ENCODE measurements at regions not wholly inside any gene's neighbourhood (a gene's known extent, or its start where the extent isn't known, plus 50 kb on each side); places are given as distances from the start of the nearest gene placed in this dataset.

DNA sequence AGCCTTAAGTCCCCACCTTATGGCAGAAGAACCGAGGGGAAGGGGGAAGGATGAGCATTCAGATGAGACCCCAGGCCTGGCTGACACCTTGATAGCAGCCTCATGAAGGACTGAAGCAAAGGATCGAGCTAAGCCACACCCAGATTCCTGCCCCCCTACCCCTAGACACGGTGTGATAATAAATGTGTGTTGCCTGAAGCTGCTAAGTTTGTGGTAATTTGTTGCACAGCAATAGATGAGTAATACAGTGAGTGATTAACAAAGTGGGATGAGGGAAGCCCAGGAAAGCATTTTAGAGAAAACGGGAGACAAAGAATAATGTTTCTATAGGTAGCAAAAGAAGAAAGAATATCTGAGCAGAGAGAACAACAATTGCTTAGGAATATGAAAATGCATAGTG, 404.2 kb downstream of the MID1IP1 start:
- dilution Hi-C loops (cut with HindIII; ENCODE audit: low sequenced_read_pairs, unreplicated experiment) = no loop called here

More for the DNA sequence above, 404.2 kb downstream of the MID1IP1 start:
- intact Hi-C loops (cut with micrococcal nuclease) (no loop called here), in situ Hi-C loops (cut with MboI; ENCODE audit: low sequenced_read_pairs) (loop anchor here (10.0 kb wide), 1 partner anchor 61 kb away; no protein-coding TSS in a partner anchor)
- H2BK5ac ChIP-seq (ENCODE audit: low read depth, low read length, poor library complexity, severe bottlenecking) = no peak overlapping the region
- H4K5ac ChIP-seq (ENCODE audit: low read depth, low read length) = no peak overlapping the region
- H2BK15ac ChIP-seq (ENCODE audit: low read depth, low read length) = no peak overlapping the region
- H3K4me1 ChIP-seq (ENCODE audit: control insufficient read depth, insufficient read depth, low read length) = no peaks in the 10 kb centered on the region
- H3K4me3 ChIP-seq (ENCODE audit: insufficient read depth, low read depth, low read length) = no peak overlapping the region
- no peak for TF ChIP-seq FOS (IDR thresholded peaks at IDR 0.05; ENCODE audit: low read depth, low read length)
- TF ChIP-seq, protein P1, sequence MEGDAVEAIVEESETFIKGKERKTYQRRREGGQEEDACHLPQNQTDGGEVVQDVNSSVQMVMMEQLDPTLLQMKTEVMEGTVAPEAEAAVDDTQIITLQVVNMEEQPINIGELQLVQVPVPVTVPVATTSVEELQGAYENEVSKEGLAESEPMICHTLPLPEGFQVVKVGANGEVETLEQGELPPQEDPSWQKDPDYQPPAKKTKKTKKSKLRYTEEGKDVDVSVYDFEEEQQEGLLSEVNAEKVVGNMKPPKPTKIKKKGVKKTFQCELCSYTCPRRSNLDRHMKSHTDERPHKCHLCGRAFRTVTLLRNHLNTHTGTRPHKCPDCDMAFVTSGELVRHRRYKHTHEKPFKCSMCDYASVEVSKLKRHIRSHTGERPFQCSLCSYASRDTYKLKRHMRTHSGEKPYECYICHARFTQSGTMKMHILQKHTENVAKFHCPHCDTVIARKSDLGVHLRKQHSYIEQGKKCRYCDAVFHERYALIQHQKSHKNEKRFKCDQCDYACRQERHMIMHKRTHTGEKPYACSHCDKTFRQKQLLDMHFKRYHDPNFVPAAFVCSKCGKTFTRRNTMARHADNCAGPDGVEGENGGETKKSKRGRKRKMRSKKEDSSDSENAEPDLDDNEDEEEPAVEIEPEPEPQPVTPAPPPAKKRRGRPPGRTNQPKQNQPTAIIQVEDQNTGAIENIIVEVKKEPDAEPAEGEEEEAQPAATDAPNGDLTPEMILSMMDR (conservative IDR thresholded peaks at IDR 0.05; ENCODE audit: low read depth, low read length) = no peak
- no peak for TF ChIP-seq CEBPB (IDR thresholded peaks at IDR 0.05; ENCODE audit: low read depth, low read length)
- TF ChIP-seq CHD1 (IDR thresholded peaks at IDR 0.05; ENCODE audit: low read depth, low read length) = no peak
- TF ChIP-seq RAD21 (IDR thresholded peaks at IDR 0.05; ENCODE audit: low read length) = no peak
- ATAC-seq (ENCODE audit: low read depth) (no peak), DNase-seq (no peak)
- CTCF ChIA-PET = no interaction called here
- H3K4ac ChIP-seq (ENCODE audit: low read depth, low read length) = no peak overlapping the region
- no peak overlapping the region for H2BK120ac ChIP-seq (ENCODE audit: low read depth, low read length)
- no peaks in the 10 kb centered on the region for H3K9me3 ChIP-seq (ENCODE audit: control insufficient read depth, insufficient read depth, low read length)
- no CpG with 5 or more reads among the region's 4 CpGs for WGBS, 2 experiments (ENCODE audit: extremely low coverage in 2 of 2, insufficient read length in 1 of 2)
- no peak overlapping the region for H2BK20ac ChIP-seq (ENCODE audit: low read depth, low read length)
- no peak overlapping the region for H3K14ac ChIP-seq (replicated peaks; ENCODE audit: low read depth, low read length)
- no peaks in the 10 kb centered on the region for H3K36me3 ChIP-seq (ENCODE audit: control insufficient read depth, insufficient read depth, low read length)
- no peak overlapping the region for H3K23ac ChIP-seq (ENCODE audit: low read depth, low read length)
- no peaks in the 10 kb centered on the region for H3K9me1 ChIP-seq (ENCODE audit: insufficient read depth, low read length)
- no peaks in the 10 kb centered on the region for H4K20me1 ChIP-seq (ENCODE audit: insufficient read depth, low read length)
- no peak overlapping the region for H2AFZ ChIP-seq (replicated peaks; ENCODE audit: low read length, poor library complexity)
- no peak overlapping the region for H3K18ac ChIP-seq (ENCODE audit: low read depth, low read length)
- no peak overlapping the region for H2AK9ac ChIP-seq (replicated peaks; ENCODE audit: low read depth, low read length, poor library complexity)
- no peak overlapping the region for H4K91ac ChIP-seq (ENCODE audit: insufficient read depth, low read depth, low read length)
- H3K56ac ChIP-seq (ENCODE audit: extremely low read depth, insufficient read depth, low read length) = no peak overlapping the region
- no peak overlapping the region for H3K27ac ChIP-seq (ENCODE audit: insufficient read depth, low read length)
- H3K9ac ChIP-seq (ENCODE audit: low read depth, low read length) = no peak overlapping the region
- no peak overlapping the region for H3K4me2 ChIP-seq (ENCODE audit: low read depth, low read length)
- no peaks in the 10 kb centered on the region for H3K79me1 ChIP-seq (ENCODE audit: low read depth in 1 of 2, low read length in 2 of 2)
- BruUV-seq (replicated peaks) = no TSS peak
- H3K27me3 ChIP-seq (ENCODE audit: control insufficient read depth, insufficient read depth, low read length) = peaks cover 9% of the 10 kb centered on the region
- H2AK5ac ChIP-seq (ENCODE audit: low read depth, low read length) = no peak overlapping the region
- POLR2A ChIA-PET (ENCODE audit: unreplicated experiment) = no interaction called here
- no peak overlapping the region for H4K8ac ChIP-seq (ENCODE audit: low read depth in 2 of 2, low read length in 2 of 2)

All from IMR-90 (cell line).